ENCODE measurements at regions not wholly inside any gene's neighbourhood (a gene's known extent, or its start where the extent isn't known, plus 50 kb on each side); places are given as distances from the start of the nearest gene placed in this dataset.

DNA sequence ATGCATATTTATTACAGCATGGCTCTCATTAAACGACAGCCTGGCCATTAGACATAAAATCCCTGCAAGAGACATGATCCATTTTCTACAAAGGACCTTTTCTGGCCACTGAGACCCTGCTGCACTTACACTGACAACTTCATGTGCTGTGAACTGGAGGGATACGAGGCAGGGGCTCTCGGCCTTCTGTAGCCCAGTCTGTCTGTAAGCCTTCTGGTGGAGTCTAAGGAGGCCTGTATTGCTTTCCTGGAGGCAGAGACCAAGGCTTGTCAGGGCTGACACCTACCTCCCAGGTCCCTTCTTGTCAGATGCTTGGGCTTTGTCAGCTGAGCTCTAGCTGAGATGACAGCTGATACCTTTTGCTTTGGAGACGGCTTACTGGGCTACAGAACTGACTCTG lies 776.9 kb upstream of the ARPP21 start:
- 77 to 81% methylated on average over 4 of the region's 4 CpGs for WGBS, 2 donors
- TF ChIP-seq, protein P1, sequence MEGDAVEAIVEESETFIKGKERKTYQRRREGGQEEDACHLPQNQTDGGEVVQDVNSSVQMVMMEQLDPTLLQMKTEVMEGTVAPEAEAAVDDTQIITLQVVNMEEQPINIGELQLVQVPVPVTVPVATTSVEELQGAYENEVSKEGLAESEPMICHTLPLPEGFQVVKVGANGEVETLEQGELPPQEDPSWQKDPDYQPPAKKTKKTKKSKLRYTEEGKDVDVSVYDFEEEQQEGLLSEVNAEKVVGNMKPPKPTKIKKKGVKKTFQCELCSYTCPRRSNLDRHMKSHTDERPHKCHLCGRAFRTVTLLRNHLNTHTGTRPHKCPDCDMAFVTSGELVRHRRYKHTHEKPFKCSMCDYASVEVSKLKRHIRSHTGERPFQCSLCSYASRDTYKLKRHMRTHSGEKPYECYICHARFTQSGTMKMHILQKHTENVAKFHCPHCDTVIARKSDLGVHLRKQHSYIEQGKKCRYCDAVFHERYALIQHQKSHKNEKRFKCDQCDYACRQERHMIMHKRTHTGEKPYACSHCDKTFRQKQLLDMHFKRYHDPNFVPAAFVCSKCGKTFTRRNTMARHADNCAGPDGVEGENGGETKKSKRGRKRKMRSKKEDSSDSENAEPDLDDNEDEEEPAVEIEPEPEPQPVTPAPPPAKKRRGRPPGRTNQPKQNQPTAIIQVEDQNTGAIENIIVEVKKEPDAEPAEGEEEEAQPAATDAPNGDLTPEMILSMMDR (IDR thresholded peaks at IDR 0.05), result no peak
- DNase-seq (ENCODE audit: low spot score in 2 of 2), result no peak
- intact Hi-C loops (cut with DNase I; ENCODE audit: low total_unique reads), result no loop called here
- H3K4me3 ChIP-seq (ENCODE audit: low read depth, poor library complexity, severe bottlenecking), result no peak overlapping the region

- no peak overlapping the region for H3K4me3 ChIP-seq (ENCODE audit: low read depth, poor library complexity, severe bottlenecking)
- no peak for DNase-seq (ENCODE audit: low spot score in 2 of 2)
- no peak for TF ChIP-seq POLR2A (IDR thresholded peaks at IDR 0.05)
- TF ChIP-seq, protein P1 (IDR thresholded peaks at IDR 0.05), result no peak
- intact Hi-C loops (cut with DNase I; ENCODE audit: low total_unique reads), result no loop called here
- WGBS, 2 donors, result 25 to 44% methylated on average over 1 of the region's 1 CpG
Measured at GRCh38 chr3:34863485-34863884, 775.8 kb upstream of the ARPP21 start.

- no peak for TF ChIP-seq POLR2A (IDR thresholded peaks at IDR 0.05)
- TF ChIP-seq, protein P1 (IDR thresholded peaks at IDR 0.05), result no peak
- 66 to 73% methylated on average over 3 of the region's 3 CpGs for WGBS, 2 donors
- intact Hi-C loops (cut with DNase I; ENCODE audit: low total_unique reads), result no loop called here
- no peak overlapping the region for H3K4me3 ChIP-seq (ENCODE audit: low read depth, poor library complexity, severe bottlenecking)
- DNase-seq (ENCODE audit: low spot score in 2 of 2), result no peak
Measured at GRCh38 chr3:34864011-34864410, 775.3 kb upstream of the ARPP21 start.

DNA sequence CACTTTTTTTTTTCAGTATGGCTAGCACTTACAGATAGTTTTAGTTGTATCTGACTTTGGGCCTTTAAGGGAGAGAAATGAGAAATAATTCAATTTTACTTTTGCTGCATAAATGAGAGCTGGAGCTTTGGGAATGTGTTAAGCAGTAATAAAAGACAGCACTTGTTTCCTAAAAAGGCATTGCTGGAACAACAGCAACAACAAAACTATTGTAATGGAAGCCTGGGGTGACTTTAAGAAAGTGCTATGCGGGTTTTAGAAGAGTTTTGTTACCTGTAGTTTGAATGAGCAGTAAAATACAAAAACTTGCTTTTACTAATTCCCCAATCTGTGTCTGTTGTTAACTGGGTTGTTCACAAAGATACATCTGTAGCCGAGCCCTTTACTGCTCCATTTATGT lies 774.0 kb upstream of the ARPP21 start:
- WGBS, 2 donors, result 89 to 94% methylated on average over 2 of the region's 2 CpGs
- intact Hi-C loops (cut with DNase I; ENCODE audit: low total_unique reads), result no loop called here
- H3K4me3 ChIP-seq (ENCODE audit: low read depth, poor library complexity, severe bottlenecking), result no peak overlapping the region
- no peak for DNase-seq (ENCODE audit: low spot score in 2 of 2)
- no peak for TF ChIP-seq POLR2A (IDR thresholded peaks at IDR 0.05)
- TF ChIP-seq, protein P1 (IDR thresholded peaks at IDR 0.05), result no peak

DNA sequence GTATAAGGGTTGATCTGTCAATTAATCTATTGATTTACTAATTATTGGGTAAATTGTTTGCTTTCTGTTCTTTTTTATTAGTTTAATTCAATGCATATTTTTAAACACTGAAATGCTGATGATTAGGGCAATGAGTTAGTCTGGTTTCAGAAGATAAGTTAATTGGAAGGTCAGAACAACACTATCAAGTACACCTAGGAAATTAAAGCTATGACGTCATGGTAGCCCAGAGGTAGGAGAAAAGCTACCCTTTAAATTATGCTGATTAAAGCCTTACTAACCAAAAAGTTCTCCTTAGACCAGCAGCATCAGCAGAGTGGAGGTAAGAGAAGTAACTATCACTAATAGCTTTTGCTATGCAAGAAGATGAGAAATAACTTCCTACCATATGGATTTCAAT lies 770.4 kb upstream of the ARPP21 start:
- TF ChIP-seq, protein P1 (IDR thresholded peaks at IDR 0.05), result no peak
- H3K4me3 ChIP-seq (ENCODE audit: low read depth, poor library complexity, severe bottlenecking), result no peak overlapping the region
- DNase-seq (ENCODE audit: low spot score in 2 of 2), result no peak
- intact Hi-C loops (cut with DNase I; ENCODE audit: low total_unique reads), result no loop called here
- 67 to 68% methylated on average over 1 of the region's 1 CpG for WGBS, 2 donors

GRCh38 chr3:34869696-34870095 lies 769.6 kb upstream of the ARPP21 start:
- WGBS, 2 donors, result 89 to 91% methylated on average over 1 of the region's 1 CpG
- DNase-seq (ENCODE audit: low spot score in 2 of 2), result no peak
- intact Hi-C loops (cut with DNase I; ENCODE audit: low total_unique reads), result no loop called here
- TF ChIP-seq, protein P1 (IDR thresholded peaks at IDR 0.05), result no peak
- no peak for TF ChIP-seq POLR2A (IDR thresholded peaks at IDR 0.05)
- H3K4me3 ChIP-seq (ENCODE audit: low read depth, poor library complexity, severe bottlenecking), result no peak overlapping the region

All from lower leg skin (tissue), 4 donors.